Neural progenitor cell (in vitro differentiated cells): ENCODE measurements at regions not wholly inside any gene's neighbourhood (a gene's known extent, or its start where the extent isn't known, plus 50 kb on each side); places are given as distances from the start of the nearest gene placed in this dataset.

ENCODE experiments used
- DNase-seq: peaks from one replicate; pipeline ENCODE4 v3.0.0-alpha.2; 2016; ENCODE audit warnings: low spot score
- H2AFZ ChIP-seq: fragments of 200-600 bp; sonication (generic); replicated peaks from 2 replicates; pipeline ENCODE4 v1.6.1; 2016; ENCODE audit warnings: antibody characterized with exemption
- H3F3A ChIP-seq: fragments of 200-600 bp; sonication (generic); 2 replicates; pipeline ENCODE4 v1.6.1; 2016; ENCODE audit warnings: antibody characterized with exemption, low read depth
- H3K27ac ChIP-seq: fragments of 200-600 bp; sonication (generic); 2 replicates; pipeline ENCODE4 v1.5.1; 2016; ENCODE audit warnings: mild to moderate bottlenecking
- H3K27me3 ChIP-seq: fragments of 200-600 bp; sonication (generic); 2 replicates; pipeline ENCODE4 v1.6.1; 2016; ENCODE audit warnings: mild to moderate bottlenecking, moderate library complexity
- H3K36me3 ChIP-seq: fragments of 200-600 bp; sonication (generic); 2 replicates; pipeline ENCODE4 v1.5.1; 2016
- H3K4me1 ChIP-seq: fragments of 200-600 bp; sonication (generic); 2 replicates; pipeline ENCODE4 v1.6.1; 2016; ENCODE audit warnings: mixed run types
- H3K4me2 ChIP-seq: fragments of 200-600 bp; sonication (generic); 2 replicates; pipeline ENCODE4 v1.6.1; 2016
- H3K4me3 ChIP-seq: fragments of 200-600 bp; sonication (generic); 2 replicates; pipeline ENCODE4 v1.5.1; 2016
- H3K79me2 ChIP-seq: fragments of 200-600 bp; sonication (generic); 2 replicates; pipeline ENCODE4 v1.6.1; 2016; ENCODE audit warnings: low read depth
- H3K9ac ChIP-seq: fragments of 200-600 bp; sonication (generic); 2 replicates; pipeline ENCODE4 v1.6.1; 2016
- H3K9me3 ChIP-seq: fragments of 200-600 bp; sonication (generic); 2 replicates; pipeline ENCODE4 v1.5.1; 2016; ENCODE audit warnings: low read depth
- H4K20me1 ChIP-seq: fragments of 200-600 bp; sonication (generic); 2 replicates; pipeline ENCODE4 v1.6.1; 2016; ENCODE audit warnings: low read depth
- H3K27ac Mint-ChIP-seq: 3 replicates; pipeline ENCODE4 v1.8.0; 2021; ENCODE audit warnings: mixed read lengths
- H3K27me3 Mint-ChIP-seq: 2 replicates; pipeline ENCODE4 v1.8.0; 2022; ENCODE audit warnings: low read depth, mild to moderate bottlenecking, inconsistent platforms, moderate library complexity, mixed read lengths; ENCODE audit not compliant: insufficient read depth
- H3K36me3 Mint-ChIP-seq: 3 replicates; pipeline ENCODE4 v1.8.0; 2021; ENCODE audit warnings: mixed read lengths
- H3K4me1 Mint-ChIP-seq: 3 replicates; pipeline ENCODE4 v1.8.0; 2021; ENCODE audit warnings: mixed read lengths
- H3K4me3 Mint-ChIP-seq: 3 replicates; pipeline ENCODE4 v1.8.0; 2021; ENCODE audit warnings: mild to moderate bottlenecking, moderate library complexity, mixed read lengths
- H3K9me3 Mint-ChIP-seq: 3 replicates; pipeline ENCODE4 v1.8.0; 2020; ENCODE audit warnings: mixed read lengths
- CTCF ChIP-seq: fragments of 200-600 bp; sonication (generic); IDR thresholded peaks from 2 replicates; pipeline ENCODE4 v1.5.1; 2017; ENCODE audit warnings: antibody characterized with exemption, mild to moderate bottlenecking
- EZH2 ChIP-seq: fragments of 200-600 bp; sonication (generic); IDR thresholded peaks from 2 replicates; pipeline ENCODE4 v1.6.1; 2017; ENCODE audit warnings: antibody characterized with exemption, mild to moderate bottlenecking, moderate library complexity
- EZH2phosphoT487 ChIP-seq: fragments of 200-600 bp; sonication (generic); IDR thresholded peaks from 2 replicates; pipeline ENCODE4 v1.6.1; 2017; ENCODE audit warnings: antibody characterized with exemption

- Mint-ChIP-seq H3K9me3 (no peaks in the 10 kb centered on the region), H3K4me3 (no peak overlapping the region), H3K27me3 (peaks cover 2% of the 10 kb centered on the region), H3K4me1 (no peaks in the 10 kb centered on the region), H3K27ac (no peak overlapping the region), H3K36me3 (no peaks in the 10 kb centered on the region)
- Histone ChIP-seq H3K36me3 (no peaks in the 10 kb centered on the region), H3K79me2 (no peaks in the 10 kb centered on the region), H3K9me3 (no peaks in the 10 kb centered on the region), H3K9ac (no peak overlapping the region), H3K27ac (no peak overlapping the region), H4K20me1 (no peaks in the 10 kb centered on the region), H3K4me2 (no peak overlapping the region), H3K4me3 (no peak overlapping the region), H3K4me1 (no peaks in the 10 kb centered on the region), H2AFZ (no peak overlapping the region), H3F3A (no peaks in the 10 kb centered on the region), H3K27me3 (no peaks in the 10 kb centered on the region)
- DNase-seq = no peak
- TF ChIP-seq CTCF = no peak
- TF ChIP-seq EZH2phosphoT487 = no peak
- no peak for TF ChIP-seq EZH2
These were observed 291.5 kb downstream of the KBTBD8 start for GRCh38 chr3:67289626-67290025.

- no peak for TF ChIP-seq CTCF
- TF ChIP-seq EZH2phosphoT487 = no peak
- TF ChIP-seq EZH2 = no peak
- Histone ChIP-seq H3K36me3 (no peaks in the 10 kb centered on the region), H3K27me3 (no peaks in the 10 kb centered on the region), H3K9me3 (no peaks in the 10 kb centered on the region), H3K9ac (no peak overlapping the region), H3K4me2 (no peak overlapping the region), H3K27ac (no peak overlapping the region), H3K4me1 (no peaks in the 10 kb centered on the region), H4K20me1 (no peaks in the 10 kb centered on the region), H3F3A (no peaks in the 10 kb centered on the region), H3K4me3 (no peak overlapping the region), H2AFZ (no peak overlapping the region), H3K79me2 (no peaks in the 10 kb centered on the region)
- H3K4me3 Mint-ChIP-seq = no peak overlapping the region
- peaks cover 3% of the 10 kb centered on the region for H3K4me1 Mint-ChIP-seq
- H3K36me3 Mint-ChIP-seq = no peaks in the 10 kb centered on the region
- no peak for DNase-seq
- H3K27me3 Mint-ChIP-seq = peaks cover 3% of the 10 kb centered on the region
- no peak overlapping the region for H3K27ac Mint-ChIP-seq
- H3K9me3 Mint-ChIP-seq = no peaks in the 10 kb centered on the region
These were observed 292.3 kb downstream of the KBTBD8 start for GRCh38 chr3:67290438-67290837.

- Histone ChIP-seq H3K9ac (no peak overlapping the region), H3K9me3 (no peaks in the 10 kb centered on the region), H3K27ac (no peak overlapping the region), H3K4me2 (no peak overlapping the region), H3K27me3 (no peaks in the 10 kb centered on the region), H3K4me1 (no peaks in the 10 kb centered on the region), H2AFZ (no peak overlapping the region), H3K4me3 (no peak overlapping the region), H4K20me1 (no peaks in the 10 kb centered on the region), H3F3A (no peaks in the 10 kb centered on the region), H3K79me2 (no peaks in the 10 kb centered on the region), H3K36me3 (no peaks in the 10 kb centered on the region)
- Mint-ChIP-seq H3K27me3 (peaks cover 3% of the 10 kb centered on the region), H3K36me3 (no peaks in the 10 kb centered on the region), H3K4me3 (no peak overlapping the region), H3K9me3 (no peaks in the 10 kb centered on the region), H3K27ac (no peak overlapping the region), H3K4me1 (peaks cover 8% of the 10 kb centered on the region)
- DNase-seq = no peak
- TF ChIP-seq EZH2phosphoT487 (no peak), EZH2 (no peak)
These were observed 293.5 kb downstream of the KBTBD8 start for GRCh38 chr3:67291287-67292252.
